PC-3 (cell line): ENCODE measurements at regions not wholly inside any gene's neighbourhood (a gene's known extent, or its start where the extent isn't known, plus 50 kb on each side); places are given as distances from the start of the nearest gene placed in this dataset.

Experiments used
- EZH2 ChIP-seq: fragments of 300-600 bp; sonication (generic); IDR thresholded peaks from one replicate; pipeline ENCODE4 v1.6.1; 2017; ENCODE audit warnings: antibody characterized with exemption, mild to moderate bottlenecking, low read length; ENCODE audit not compliant: unreplicated experiment
- TF ChIP-seq, protein P1 (sequence below): fragments of 300-600 bp; sonication (generic); conservative IDR thresholded peaks from 2 replicates; pipeline ENCODE4 v1.5.1; 2017; ENCODE audit warnings: antibody characterized with exemption, low read depth, mild to moderate bottlenecking, low read length

DNA sequence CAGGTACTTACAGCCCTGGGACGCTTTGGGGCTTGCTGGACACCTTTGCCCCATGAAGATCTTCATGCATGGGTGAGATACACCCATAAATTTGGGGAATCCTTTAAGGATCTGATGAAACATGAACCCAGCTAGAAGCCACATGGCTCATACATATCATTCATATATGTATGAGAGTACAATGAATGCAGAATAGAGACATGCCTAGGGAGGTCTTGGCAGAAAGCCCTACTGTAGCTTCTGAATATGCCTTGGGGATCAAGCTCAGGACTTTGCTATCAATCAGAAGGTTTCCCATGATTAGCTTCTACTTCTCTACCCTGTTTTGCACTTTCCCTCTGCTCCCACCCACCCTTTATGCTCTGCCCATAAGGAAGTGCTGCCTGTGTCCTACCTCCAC lies 368.4 kb downstream of the LPIN1 start:
- TF ChIP-seq, protein P1, sequence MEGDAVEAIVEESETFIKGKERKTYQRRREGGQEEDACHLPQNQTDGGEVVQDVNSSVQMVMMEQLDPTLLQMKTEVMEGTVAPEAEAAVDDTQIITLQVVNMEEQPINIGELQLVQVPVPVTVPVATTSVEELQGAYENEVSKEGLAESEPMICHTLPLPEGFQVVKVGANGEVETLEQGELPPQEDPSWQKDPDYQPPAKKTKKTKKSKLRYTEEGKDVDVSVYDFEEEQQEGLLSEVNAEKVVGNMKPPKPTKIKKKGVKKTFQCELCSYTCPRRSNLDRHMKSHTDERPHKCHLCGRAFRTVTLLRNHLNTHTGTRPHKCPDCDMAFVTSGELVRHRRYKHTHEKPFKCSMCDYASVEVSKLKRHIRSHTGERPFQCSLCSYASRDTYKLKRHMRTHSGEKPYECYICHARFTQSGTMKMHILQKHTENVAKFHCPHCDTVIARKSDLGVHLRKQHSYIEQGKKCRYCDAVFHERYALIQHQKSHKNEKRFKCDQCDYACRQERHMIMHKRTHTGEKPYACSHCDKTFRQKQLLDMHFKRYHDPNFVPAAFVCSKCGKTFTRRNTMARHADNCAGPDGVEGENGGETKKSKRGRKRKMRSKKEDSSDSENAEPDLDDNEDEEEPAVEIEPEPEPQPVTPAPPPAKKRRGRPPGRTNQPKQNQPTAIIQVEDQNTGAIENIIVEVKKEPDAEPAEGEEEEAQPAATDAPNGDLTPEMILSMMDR: no peak
- TF ChIP-seq EZH2: no peak
